ENCODE measurements at regions not wholly inside any gene's neighbourhood (a gene's known extent, or its start where the extent isn't known, plus 50 kb on each side); places are given as distances from the start of the nearest gene placed in this dataset.

- no peak for TF ChIP-seq ARNTL (CRISPR knock-in tag; IDR thresholded peaks at IDR 0.05; ENCODE audit: borderline replicate concordance, low read depth)
- no peak for TF ChIP-seq TSHZ2 (CRISPR knock-in tag; IDR thresholded peaks at IDR 0.05)
- no peak for TF ChIP-seq RARB (CRISPR knock-in tag; IDR thresholded peaks at IDR 0.05)
- no peak for TF ChIP-seq SNAI2 (CRISPR knock-in tag; IDR thresholded peaks at IDR 0.05)
- no peak for TF ChIP-seq PATZ1 (CRISPR knock-in tag; IDR thresholded peaks at IDR 0.05; ENCODE audit: borderline replicate concordance)
- no peak for TF ChIP-seq ZNF70 (CRISPR knock-in tag; IDR thresholded peaks at IDR 0.05)
Observed at GRCh38 chr15:98380721-98381120, 267.6 kb upstream of the IGF1R start.
